Fibroblast of lung (primary cell): ENCODE measurements at regions not wholly inside any gene's neighbourhood (a gene's known extent, or its start where the extent isn't known, plus 50 kb on each side); places are given as distances from the start of the nearest gene placed in this dataset.

Source experiments
- DNase-seq, 2 donors: peaks; one replicate each; pipeline versions ENCODE4 v3.0.0 to v3.0.0-alpha.2; 2010; ENCODE audit warnings: low read depth in 2 of 2
- H2AFZ ChIP-seq: 2 replicates; pipeline ENCODE4 v1.5.1; 2012; ENCODE audit warnings: low read length, control low read depth, inconsistent platforms
- H3K27ac ChIP-seq: 2 replicates; pipeline ENCODE4 v1.5.1; 2011; ENCODE audit warnings: low read length, control low read depth; ENCODE audit not compliant: insufficient read depth
- H3K27me3 ChIP-seq: 2 replicates; pipeline ENCODE4 v1.5.1; 2011; ENCODE audit warnings: mild to moderate bottlenecking, low read length; ENCODE audit not compliant: control insufficient read depth, insufficient read depth
- H3K36me3 ChIP-seq: 2 replicates; pipeline ENCODE4 v1.5.1; 2011; ENCODE audit warnings: low read length; ENCODE audit not compliant: control insufficient read depth, insufficient read depth
- H3K4me1 ChIP-seq: 2 replicates; pipeline ENCODE4 v1.5.1; 2011; ENCODE audit warnings: low read length; ENCODE audit not compliant: control insufficient read depth, insufficient read depth; ENCODE audit errors: extremely low read depth
- H3K4me2 ChIP-seq: 2 replicates; pipeline ENCODE4 v1.5.1; 2011; ENCODE audit warnings: low read length, control low read depth; ENCODE audit not compliant: insufficient read depth; ENCODE audit errors: extremely low read depth
- H3K4me3 ChIP-seq, 4 experiments: fragments of 200-600 bp in 1 of 4; sonication (generic) in 1 of 4; replicated peaks in 1 of 4; 2 replicates each; pipeline ENCODE4 v1.5.1; 2011 to 2016; ENCODE audit warnings: low read length in 4 of 4, low read depth in 3 of 4, mild to moderate bottlenecking in 3 of 4, control low read depth in 2 of 4, inconsistent platforms in 1 of 4, mixed read lengths in 1 of 4; ENCODE audit not compliant: insufficient read depth in 1 of 4; ENCODE audit errors: control extremely low read depth in 1 of 4
- H3K79me2 ChIP-seq: 2 replicates; pipeline ENCODE4 v1.5.1; 2012; ENCODE audit warnings: mild to moderate bottlenecking, low read length, inconsistent platforms; ENCODE audit not compliant: control insufficient read depth, insufficient read depth
- H3K9ac ChIP-seq: 2 replicates; pipeline ENCODE4 v1.5.1; 2011; ENCODE audit warnings: mild to moderate bottlenecking, low read length, control low read depth; ENCODE audit not compliant: insufficient read depth
- H3K9me3 ChIP-seq: 2 replicates; pipeline ENCODE4 v1.5.1; 2012; ENCODE audit warnings: low read depth, low read length; ENCODE audit not compliant: control insufficient read depth, insufficient read depth
- H4K20me1 ChIP-seq: 2 replicates; pipeline ENCODE4 v1.5.1; 2011; ENCODE audit warnings: low read length; ENCODE audit not compliant: control insufficient read depth, insufficient read depth; ENCODE audit errors: extremely low read depth
- CTCF ChIP-seq, 2 donors: IDR thresholded peaks in 1 of 2; conservative IDR thresholded peaks in 1 of 2; 1 replicate in 1 of 2; 2 replicates in 1 of 2; pipeline ENCODE4 v1.5.1; 2011 to 2012; ENCODE audit warnings: low read length in 2 of 2, control low read depth in 1 of 2, inconsistent platforms in 1 of 2, low read depth in 1 of 2, mild to moderate bottlenecking in 1 of 2
- EZH2 ChIP-seq: IDR thresholded peaks from 2 replicates; pipeline ENCODE4 v1.5.1; 2012; ENCODE audit warnings: low read length, control low read depth, mild to moderate bottlenecking; ENCODE audit errors: missing control alignments

- H3K9me3 ChIP-seq = no peaks in the 10 kb centered on the region
- TF ChIP-seq CTCF (conservative IDR thresholded peaks at IDR 0.05 in 1 of 2, IDR thresholded peaks at IDR 0.05 in 1 of 2; ENCODE audit: low read depth in 1 of 2, low read length in 2 of 2) = no peak
- TF ChIP-seq EZH2 = no peak
Observed at GRCh38 chr12:58381546-58381945, 440.2 kb downstream of the ATP23 start.

GRCh38 chr12:58384196-58384595 is 442.8 kb downstream of the ATP23 start:
- H3K27me3 ChIP-seq = no peaks in the 10 kb centered on the region
- no peaks in the 10 kb centered on the region for H4K20me1 ChIP-seq
- H3K4me1 ChIP-seq = no peaks in the 10 kb centered on the region
- no peaks in the 10 kb centered on the region for H3K9me3 ChIP-seq
- no peak overlapping the region for H3K4me2 ChIP-seq
- no peak overlapping the region for H3K4me3 ChIP-seq
- H3K27ac ChIP-seq = no peak overlapping the region
- no peak for DNase-seq
- H2AFZ ChIP-seq = no peak overlapping the region
- no peak overlapping the region for H3K9ac ChIP-seq
- H3K79me2 ChIP-seq = no peaks in the 10 kb centered on the region
- TF ChIP-seq CTCF (conservative IDR thresholded peaks at IDR 0.05 in 1 of 2, IDR thresholded peaks at IDR 0.05 in 1 of 2; ENCODE audit: low read depth in 1 of 2, low read length in 2 of 2) = no peak
- TF ChIP-seq EZH2 = no peak
- no peaks in the 10 kb centered on the region for H3K36me3 ChIP-seq

More at GRCh38 chr12:58381546-58381945, 440.2 kb downstream of the ATP23 start:
- Histone ChIP-seq H3K79me2 (no peaks in the 10 kb centered on the region), H2AFZ (no peak overlapping the region), H3K9ac (no peak overlapping the region), H3K27ac (no peak overlapping the region), H3K27me3 (no peaks in the 10 kb centered on the region), H3K4me2 (no peak overlapping the region), H4K20me1 (no peaks in the 10 kb centered on the region), H3K36me3 (no peaks in the 10 kb centered on the region), H3K4me1 (no peaks in the 10 kb centered on the region), H3K4me3 (no peak overlapping the region)
- DNase-seq = no peak

GRCh38 chr12:58386136-58386535 is 444.8 kb downstream of the ATP23 start:
- Histone ChIP-seq H3K79me2 (no peaks in the 10 kb centered on the region), H4K20me1 (no peaks in the 10 kb centered on the region), H3K36me3 (no peaks in the 10 kb centered on the region), H2AFZ (no peak overlapping the region), H3K9me3 (no peaks in the 10 kb centered on the region), H3K4me2 (no peak overlapping the region), H3K4me1 (no peaks in the 10 kb centered on the region), H3K27ac (no peak overlapping the region), H3K27me3 (no peaks in the 10 kb centered on the region), H3K4me3 (no peak overlapping the region), H3K9ac (no peak overlapping the region)
- no peak for DNase-seq
- TF ChIP-seq CTCF (conservative IDR thresholded peaks at IDR 0.05 in 1 of 2, IDR thresholded peaks at IDR 0.05 in 1 of 2; ENCODE audit: low read depth in 1 of 2, low read length in 2 of 2) (no peak), EZH2 (no peak)
